ENCODE measurements at regions not wholly inside any gene's neighbourhood (a gene's known extent, or its start where the extent isn't known, plus 50 kb on each side); places are given as distances from the start of the nearest gene placed in this dataset.
A peak's percentile ranks its signal among the peaks of the same experiment; 100 is the strongest.

DNA sequence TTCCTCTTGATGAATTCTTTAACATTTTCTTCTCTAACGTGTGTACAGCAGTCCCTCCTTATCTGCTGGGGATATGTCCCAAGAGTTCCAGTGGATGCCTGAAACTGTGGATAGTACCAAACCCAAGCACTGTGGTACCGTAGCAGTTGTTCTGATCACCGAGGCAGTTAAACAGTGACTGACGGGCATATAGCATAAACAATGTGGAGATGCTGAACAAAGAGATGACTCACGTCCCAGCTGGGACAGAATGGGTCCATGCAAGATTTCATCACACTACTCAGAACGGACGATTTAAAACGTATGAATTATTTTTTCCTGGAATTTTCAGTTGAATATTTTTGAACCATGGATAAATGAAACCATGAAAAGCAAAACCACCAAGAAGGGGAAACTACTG, 54.5 kb upstream of the SPAG16 start:
- H3K4me1 ChIP-seq (ENCODE audit: insufficient read depth, low read length) = peaks cover 6% of the 10 kb centered on the region; the same call in 1 of the 2 replicates
- no peak overlapping the region for H3K9ac ChIP-seq (ENCODE audit: insufficient read depth, low read depth, low read length)
- no peaks in the 10 kb centered on the region for H3K79me2 ChIP-seq (ENCODE audit: insufficient read depth, low read length)
- ChIA-PET POLR2A (no interaction called here), CTCF (ENCODE audit: low intra/inter-chr PET ratio, low total read pairs) (no interaction called here)
- in situ Hi-C loops (cut with HindIII; ENCODE audit: extremely low pct_ligation_motif_present, low pct_unique_long_range_greater_than_20kb) = no loop called here
- intact Hi-C loops (cut with micrococcal nuclease; ENCODE audit: unreplicated experiment) = no loop called here
- no peaks in the 10 kb centered on the region for H3K9me3 ChIP-seq (ENCODE audit: low read length)
- DNase-seq (ENCODE audit: low spot score) (peak; percentile 42), ATAC-seq (peak; percentile 79), FAIRE-seq (no peak)
- no TSS peak for BruUV-seq (replicated peaks)
- no peak overlapping the region for H3K4me2 ChIP-seq (ENCODE audit: low read depth, low read length)
- H2AFZ ChIP-seq (ENCODE audit: low read length) = no peak overlapping the region
- 3% methylated on average over 8 of the region's 8 CpGs for WGBS (ENCODE audit: low lambda C conversion rate)
- H4K20me1 ChIP-seq (ENCODE audit: insufficient read depth, low read length) = no peaks in the 10 kb centered on the region
- no peaks in the 10 kb centered on the region for H3K36me3 ChIP-seq (replicated peaks in 1 of 2; ENCODE audit: control insufficient read depth in 1 of 2, insufficient read depth in 2 of 2, low read length in 2 of 2)
- H3K27me3 ChIP-seq (ENCODE audit: control insufficient read depth in 1 of 2, insufficient read depth in 2 of 2, low read length in 2 of 2) = no peaks in the 10 kb centered on the region
- no peak overlapping the region for H3K27ac ChIP-seq (ENCODE audit: extremely low read length, insufficient read depth, low read length)
- H3K4me3 ChIP-seq (replicated peaks in 1 of 3; ENCODE audit: insufficient read depth in 1 of 3, low read depth in 2 of 3, low read length in 3 of 3) = no peak overlapping the region
- TF ChIP-seq MXD4 (CRISPR knock-in tag; IDR thresholded peaks at IDR 0.05) (no peak), TAF1 (CRISPR knock-in tag; IDR thresholded peaks at IDR 0.05) (no peak), ZNF317 (CRISPR knock-in tag; IDR thresholded peaks at IDR 0.05) (no peak), NCOA1 (CRISPR knock-in tag; IDR thresholded peaks at IDR 0.05) (no peak), TGIF2 (CRISPR knock-in tag; IDR thresholded peaks at IDR 0.05) (no peak), ZFP36L2 (CRISPR knock-in tag; IDR thresholded peaks at IDR 0.05) (no peak), ZMYM4 (CRISPR knock-in tag; IDR thresholded peaks at IDR 0.05) (no peak), SMYD3 (CRISPR knock-in tag; IDR thresholded peaks at IDR 0.05) (no peak), SIX4 (CRISPR knock-in tag; IDR thresholded peaks at IDR 0.05) (no peak), SOX6 (IDR thresholded peaks at IDR 0.05) (no peak), SOX6 (CRISPR knock-in tag; IDR thresholded peaks at IDR 0.05) (peak; percentile 79), CEBPB (IDR thresholded peaks at IDR 0.05; ENCODE audit: borderline replicate concordance, low read depth, low read length) (peak; percentile 68), MAFF (IDR thresholded peaks at IDR 0.05; ENCODE audit: low read depth, low read length) (no peak), PAWR (CRISPR knock-in tag; IDR thresholded peaks at IDR 0.05; ENCODE audit: borderline replicate concordance) (no peak)
- TF ChIP-seq, protein P1, sequence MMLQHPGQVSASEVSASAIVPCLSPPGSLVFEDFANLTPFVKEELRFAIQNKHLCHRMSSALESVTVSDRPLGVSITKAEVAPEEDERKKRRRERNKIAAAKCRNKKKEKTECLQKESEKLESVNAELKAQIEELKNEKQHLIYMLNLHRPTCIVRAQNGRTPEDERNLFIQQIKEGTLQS (CRISPR knock-in tag; IDR thresholded peaks at IDR 0.05) = 0 out of 2 replicates have a peak, but pooled peaks have one; percentile 38
- TF ChIP-seq, protein P2, sequence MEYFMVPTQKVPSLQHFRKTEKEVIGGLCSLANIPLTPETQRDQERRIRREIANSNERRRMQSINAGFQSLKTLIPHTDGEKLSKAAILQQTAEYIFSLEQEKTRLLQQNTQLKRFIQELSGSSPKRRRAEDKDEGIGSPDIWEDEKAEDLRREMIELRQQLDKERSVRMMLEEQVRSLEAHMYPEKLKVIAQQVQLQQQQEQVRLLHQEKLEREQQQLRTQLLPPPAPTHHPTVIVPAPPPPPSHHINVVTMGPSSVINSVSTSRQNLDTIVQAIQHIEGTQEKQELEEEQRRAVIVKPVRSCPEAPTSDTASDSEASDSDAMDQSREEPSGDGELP (IDR thresholded peaks at IDR 0.05; ENCODE audit: borderline replicate concordance, low read depth) = peak; percentile 68; the same call in 1 of the 2 replicates
- TF ChIP-seq, protein P3, sequence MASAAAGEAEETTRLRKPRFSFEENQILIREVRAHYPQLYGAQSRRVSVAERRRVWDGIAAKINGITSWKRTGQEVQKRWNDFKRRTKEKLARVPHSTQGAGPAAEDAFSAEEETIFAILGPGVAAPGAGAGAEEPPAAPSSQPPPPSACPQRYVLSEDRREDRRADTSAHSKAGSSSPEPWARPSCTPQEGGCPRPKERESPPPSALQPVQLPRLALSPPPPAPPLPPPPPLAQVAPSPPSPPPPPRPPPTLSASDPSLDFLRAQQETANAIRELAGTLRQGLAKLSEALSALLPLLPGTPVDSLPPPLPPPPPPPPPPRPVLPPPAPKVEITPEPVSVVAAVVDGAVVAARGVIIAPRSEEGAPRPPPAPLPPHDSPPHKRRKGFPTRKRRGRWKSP (CRISPR knock-in tag; IDR thresholded peaks at IDR 0.05) = no peak
- TF ChIP-seq, protein P4, sequence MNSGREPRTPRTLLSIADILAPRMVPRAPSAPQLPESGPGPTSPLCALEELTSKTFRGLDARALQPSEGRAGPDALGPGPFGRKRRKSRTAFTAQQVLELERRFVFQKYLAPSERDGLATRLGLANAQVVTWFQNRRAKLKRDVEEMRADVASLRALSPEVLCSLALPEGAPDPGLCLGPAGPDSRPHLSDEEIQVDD (CRISPR knock-in tag; IDR thresholded peaks at IDR 0.05; ENCODE audit: borderline replicate concordance) = no peak
- TF ChIP-seq, protein P5, sequence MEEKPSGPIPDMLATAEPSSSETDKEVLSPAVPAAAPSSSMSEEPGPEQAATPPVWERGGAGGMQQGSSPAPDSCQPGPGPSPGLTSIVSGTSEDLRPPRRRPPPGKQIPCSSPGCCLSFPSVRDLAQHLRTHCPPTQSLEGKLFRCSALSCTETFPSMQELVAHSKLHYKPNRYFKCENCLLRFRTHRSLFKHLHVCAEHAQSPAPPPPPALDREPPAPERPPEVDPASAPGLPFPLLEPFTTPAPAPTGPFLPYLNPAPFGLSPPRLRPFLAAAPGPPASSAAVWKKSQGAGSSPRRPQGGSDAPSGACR (CRISPR knock-in tag; IDR thresholded peaks at IDR 0.05) = no peak
- TF ChIP-seq, protein P6, sequence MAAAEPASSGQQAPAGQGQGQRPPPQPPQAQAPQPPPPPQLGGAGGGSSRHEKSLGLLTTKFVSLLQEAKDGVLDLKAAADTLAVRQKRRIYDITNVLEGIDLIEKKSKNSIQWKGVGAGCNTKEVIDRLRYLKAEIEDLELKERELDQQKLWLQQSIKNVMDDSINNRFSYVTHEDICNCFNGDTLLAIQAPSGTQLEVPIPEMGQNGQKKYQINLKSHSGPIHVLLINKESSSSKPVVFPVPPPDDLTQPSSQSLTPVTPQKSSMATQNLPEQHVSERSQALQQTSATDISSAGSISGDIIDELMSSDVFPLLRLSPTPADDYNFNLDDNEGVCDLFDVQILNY (CRISPR knock-in tag; conservative IDR thresholded peaks at IDR 0.05) = no peak
- TF ChIP-seq, protein P7, sequence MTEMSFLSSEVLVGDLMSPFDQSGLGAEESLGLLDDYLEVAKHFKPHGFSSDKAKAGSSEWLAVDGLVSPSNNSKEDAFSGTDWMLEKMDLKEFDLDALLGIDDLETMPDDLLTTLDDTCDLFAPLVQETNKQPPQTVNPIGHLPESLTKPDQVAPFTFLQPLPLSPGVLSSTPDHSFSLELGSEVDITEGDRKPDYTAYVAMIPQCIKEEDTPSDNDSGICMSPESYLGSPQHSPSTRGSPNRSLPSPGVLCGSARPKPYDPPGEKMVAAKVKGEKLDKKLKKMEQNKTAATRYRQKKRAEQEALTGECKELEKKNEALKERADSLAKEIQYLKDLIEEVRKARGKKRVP (CRISPR knock-in tag; IDR thresholded peaks at IDR 0.05) = peak in 1 of 2 experiments; percentile 96; a peak in 2 of 4 replicates
- TF ChIP-seq, protein P8, sequence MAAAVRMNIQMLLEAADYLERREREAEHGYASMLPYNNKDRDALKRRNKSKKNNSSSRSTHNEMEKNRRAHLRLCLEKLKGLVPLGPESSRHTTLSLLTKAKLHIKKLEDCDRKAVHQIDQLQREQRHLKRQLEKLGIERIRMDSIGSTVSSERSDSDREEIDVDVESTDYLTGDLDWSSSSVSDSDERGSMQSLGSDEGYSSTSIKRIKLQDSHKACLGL (CRISPR knock-in tag; IDR thresholded peaks at IDR 0.05) = no peak
